Activated naive CD8-positive, alpha-beta T cell (primary cell): ENCODE measurements at regions not wholly inside any gene's neighbourhood (a gene's known extent, or its start where the extent isn't known, plus 50 kb on each side); places are given as distances from the start of the nearest gene placed in this dataset.
"Not testable (repeated sequence)": the region's sequence is repeated elsewhere in the genome, so short reads cannot be mapped to it uniquely, and the experiment has no call there.

ENCODE experiments used
- H3K27ac Mint-ChIP-seq: one replicate; pipeline ENCODE4 v1.8.0; 2021; ENCODE audit warnings: mixed read lengths
- H3K27me3 Mint-ChIP-seq: one replicate; pipeline ENCODE4 v1.8.0; 2021; ENCODE audit warnings: mixed read lengths
- H3K36me3 Mint-ChIP-seq: one replicate; pipeline ENCODE4 v1.8.0; 2021; ENCODE audit warnings: mixed read lengths
- H3K4me1 Mint-ChIP-seq: one replicate; pipeline ENCODE4 v1.8.0; 2021; ENCODE audit warnings: low read depth, mixed read lengths
- H3K4me3 Mint-ChIP-seq: one replicate; pipeline ENCODE4 v1.8.0; 2021; ENCODE audit warnings: mild to moderate bottlenecking, mixed read lengths
- H3K9me3 Mint-ChIP-seq: one replicate; pipeline ENCODE4 v1.8.0; 2021; ENCODE audit warnings: low read depth, mixed read lengths

DNA sequence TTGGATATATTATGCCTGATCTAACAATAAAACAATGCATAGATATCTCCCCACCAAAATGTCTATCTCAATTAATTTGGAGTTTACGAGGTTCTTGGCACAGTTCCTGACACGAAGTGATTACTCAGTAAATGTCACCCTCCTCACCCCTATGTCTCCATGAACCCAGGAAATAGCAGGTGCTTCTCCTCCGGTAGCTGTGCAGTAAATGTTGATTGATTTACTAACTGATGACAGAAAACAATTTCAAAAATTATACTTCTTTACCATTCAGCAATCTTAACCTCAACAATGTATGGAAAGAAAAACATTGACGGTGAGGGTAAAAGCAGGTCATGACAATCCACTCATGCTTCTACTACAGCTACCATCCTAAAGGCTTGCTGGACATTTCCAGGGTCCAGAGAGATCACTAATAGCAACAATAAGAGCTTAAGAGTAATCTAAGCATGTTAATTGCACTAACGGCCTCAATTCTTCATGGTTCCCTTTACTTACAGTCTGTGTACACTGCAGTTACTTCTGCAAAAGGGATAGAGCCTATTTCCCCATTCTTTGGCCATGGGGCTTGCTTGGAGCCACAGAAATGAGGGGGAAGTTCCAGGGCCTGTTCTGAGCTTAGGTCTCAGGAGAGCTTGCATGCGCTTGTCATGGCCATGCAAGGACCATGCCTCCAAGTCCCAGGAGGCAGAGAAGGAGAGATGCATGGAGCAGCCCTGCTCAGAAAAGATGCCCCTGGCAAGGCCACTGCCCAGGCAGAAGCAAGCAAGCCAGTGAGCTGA, 222.6 kb downstream of the ATP6V0E2 start:
- H3K4me3 Mint-ChIP-seq, H3K36me3 Mint-ChIP-seq, H3K27me3 Mint-ChIP-seq, H3K4me1 Mint-ChIP-seq, H3K27ac Mint-ChIP-seq, H3K9me3 Mint-ChIP-seq: not testable (repeated sequence)

DNA sequence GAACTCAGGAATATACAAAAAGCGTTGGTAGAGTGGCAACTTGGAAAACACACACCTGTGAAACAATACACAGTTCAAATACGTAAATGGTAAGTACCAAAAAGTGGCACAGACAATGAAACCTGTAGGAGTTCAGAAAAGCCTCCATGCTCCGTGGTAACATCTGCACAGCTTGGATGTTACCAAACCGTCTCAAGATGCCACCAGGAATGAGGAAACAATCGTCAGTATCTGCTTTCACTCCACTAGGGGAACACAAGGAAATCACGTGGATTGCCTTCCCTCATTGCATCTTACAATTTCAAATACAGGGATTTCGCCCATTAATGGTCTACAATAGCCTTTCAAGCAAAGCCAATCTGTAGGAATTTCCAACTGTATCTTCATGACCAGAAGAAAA, 224.6 kb upstream of the LRRC61 start:
- H3K4me1 Mint-ChIP-seq, H3K9me3 Mint-ChIP-seq, H3K36me3 Mint-ChIP-seq, H3K27me3 Mint-ChIP-seq, H3K27ac Mint-ChIP-seq, H3K4me3 Mint-ChIP-seq: not testable (repeated sequence)

GRCh38 chr7:150101282-150101681, 221.9 kb upstream of the LRRC61 start:
- not testable (repeated sequence) for H3K9me3 Mint-ChIP-seq, H3K36me3 Mint-ChIP-seq, H3K4me3 Mint-ChIP-seq, H3K27ac Mint-ChIP-seq, H3K27me3 Mint-ChIP-seq, H3K4me1 Mint-ChIP-seq

GRCh38 chr7:150107283-150107682, 215.9 kb upstream of the LRRC61 start:
- not testable (repeated sequence) for H3K9me3 Mint-ChIP-seq, H3K27me3 Mint-ChIP-seq, H3K4me3 Mint-ChIP-seq

DNA sequence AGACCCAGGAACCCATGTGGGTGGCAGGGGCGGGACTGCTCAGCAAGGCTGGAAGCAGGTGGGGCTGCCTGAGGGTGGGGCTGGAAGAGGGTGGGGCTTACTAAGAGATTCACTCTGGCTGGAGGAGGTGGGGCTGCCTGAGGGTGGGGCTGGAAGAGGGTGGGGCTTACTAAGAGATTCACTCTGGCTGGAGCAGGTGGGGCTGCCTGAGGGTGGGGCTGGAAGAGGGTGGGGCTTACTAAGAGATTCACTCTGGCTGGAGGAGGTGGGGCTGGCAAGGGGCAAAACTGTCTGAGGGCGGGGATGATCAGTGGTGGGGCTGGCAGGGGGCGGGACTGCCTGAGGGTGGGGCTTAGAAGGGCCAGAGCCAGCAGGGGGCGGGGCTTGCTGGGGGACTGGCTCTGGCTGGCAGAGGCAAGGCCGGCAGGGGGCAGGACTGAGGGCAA, 212.8 kb upstream of the LRRC61 start:
- not testable (repeated sequence) for H3K27me3 Mint-ChIP-seq

More at GRCh38 chr7:150107283-150107682, 215.9 kb upstream of the LRRC61 start:
- not testable (repeated sequence) for H3K27ac Mint-ChIP-seq, H3K4me1 Mint-ChIP-seq, H3K36me3 Mint-ChIP-seq

DNA sequence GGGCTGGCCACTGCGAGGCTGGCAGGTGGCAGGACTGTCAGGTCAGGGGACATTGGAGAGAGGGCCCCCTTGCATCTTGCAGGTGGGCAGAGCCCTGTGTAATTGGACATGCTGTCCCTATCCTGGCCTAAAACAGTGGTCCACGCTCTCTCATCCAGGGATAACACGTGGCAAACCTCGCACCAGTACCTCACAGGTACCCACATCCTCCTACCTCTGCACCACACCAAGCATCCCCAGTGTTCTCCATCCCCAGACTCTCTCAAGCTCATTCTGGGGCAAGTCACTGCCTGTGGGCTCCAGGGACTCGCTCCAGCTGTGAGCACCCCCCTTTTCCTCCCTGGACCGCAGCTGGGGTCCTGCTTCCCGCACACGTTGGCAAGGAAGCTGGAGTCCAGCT, 212.3 kb upstream of the LRRC61 start:
- not testable (repeated sequence) for H3K36me3 Mint-ChIP-seq, H3K27me3 Mint-ChIP-seq, H3K4me1 Mint-ChIP-seq, H3K4me3 Mint-ChIP-seq, H3K9me3 Mint-ChIP-seq, H3K27ac Mint-ChIP-seq

More for the DNA sequence above, 212.8 kb upstream of the LRRC61 start:
- H3K9me3 Mint-ChIP-seq, H3K27ac Mint-ChIP-seq, H3K4me3 Mint-ChIP-seq, H3K36me3 Mint-ChIP-seq, H3K4me1 Mint-ChIP-seq: not testable (repeated sequence)

DNA sequence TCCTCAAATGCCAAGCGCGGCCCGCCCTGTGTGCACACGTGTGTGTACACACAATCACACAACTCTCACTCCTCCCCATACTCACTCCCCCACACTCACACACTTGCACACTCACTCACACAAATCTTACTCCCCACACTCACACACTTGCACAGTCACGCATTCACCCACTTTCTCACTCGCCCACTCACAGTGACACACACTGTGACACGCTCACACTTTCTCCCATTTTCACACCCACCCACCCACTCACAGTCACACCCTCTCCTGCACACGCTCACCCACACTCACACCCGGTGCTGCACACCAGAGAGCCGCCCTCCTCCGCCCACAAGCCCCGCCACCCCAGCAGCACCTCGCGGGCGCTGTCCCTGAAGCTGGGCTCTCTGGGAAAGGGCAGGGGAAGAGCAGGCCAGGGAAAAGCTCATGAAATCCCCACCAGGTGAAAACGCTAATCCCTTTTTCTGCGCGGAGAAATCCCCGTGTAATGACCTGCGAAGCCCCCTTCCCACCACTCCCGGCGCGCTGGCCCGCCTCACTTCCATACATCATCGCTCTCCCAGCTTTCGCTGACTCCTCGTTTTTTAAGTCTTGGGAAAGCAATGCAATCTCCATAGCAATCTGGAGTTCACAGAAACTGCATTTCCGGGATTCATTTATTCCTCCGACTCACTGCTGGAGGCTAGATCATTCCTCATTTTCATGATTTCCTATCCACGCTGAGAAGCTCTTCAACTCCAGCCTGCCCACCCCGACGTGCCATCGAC, 211.6 kb upstream of the LRRC61 start:
- H3K27ac Mint-ChIP-seq, H3K9me3 Mint-ChIP-seq, H3K36me3 Mint-ChIP-seq, H3K4me3 Mint-ChIP-seq, H3K4me1 Mint-ChIP-seq, H3K27me3 Mint-ChIP-seq: not testable (repeated sequence)

- not testable (repeated sequence) for H3K27me3 Mint-ChIP-seq, H3K36me3 Mint-ChIP-seq, H3K4me1 Mint-ChIP-seq, H3K27ac Mint-ChIP-seq, H3K4me3 Mint-ChIP-seq, H3K9me3 Mint-ChIP-seq
Observed at GRCh38 chr7:150113301-150113700, 209.9 kb upstream of the LRRC61 start.

DNA sequence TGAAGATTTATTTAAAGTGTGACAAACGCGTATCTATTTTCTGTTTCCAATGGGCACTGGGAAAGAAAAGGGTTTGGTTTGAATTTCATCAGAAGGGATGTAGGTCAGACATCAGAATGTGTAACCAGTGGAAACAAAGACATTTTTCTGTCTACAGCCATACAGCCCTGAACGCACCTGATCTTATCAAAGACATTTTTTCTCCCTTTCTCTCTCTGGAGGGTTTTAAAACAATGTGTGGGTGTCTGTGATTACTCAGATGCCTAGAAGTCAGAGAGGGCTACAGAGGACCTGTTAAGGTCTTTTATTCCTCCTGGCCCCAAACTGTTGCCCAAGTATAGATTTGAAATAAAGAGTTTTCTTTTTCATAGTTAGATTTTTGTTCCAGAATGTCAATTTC, 208.6 kb upstream of the LRRC61 start:
- H3K9me3 Mint-ChIP-seq, H3K4me1 Mint-ChIP-seq, H3K27ac Mint-ChIP-seq, H3K27me3 Mint-ChIP-seq, H3K4me3 Mint-ChIP-seq, H3K36me3 Mint-ChIP-seq: not testable (repeated sequence)

DNA sequence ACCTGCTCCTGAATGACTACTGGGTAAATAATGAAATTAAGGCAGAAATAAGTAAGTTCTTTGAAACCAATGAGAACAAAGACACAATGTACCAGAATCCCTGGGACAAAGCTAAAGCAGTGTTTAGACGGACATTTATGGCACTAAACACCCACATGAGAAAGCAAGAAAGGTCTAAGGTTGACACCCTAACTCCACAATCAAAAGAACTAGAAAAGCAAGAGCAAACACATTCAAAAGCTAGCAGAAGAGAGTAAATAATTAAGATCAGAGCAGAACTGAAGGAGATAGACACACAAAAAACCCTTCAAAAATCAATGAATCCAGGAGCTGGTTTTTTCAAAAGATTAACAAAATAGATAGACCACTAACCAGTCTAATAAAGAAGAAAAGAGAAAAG, 203.2 kb upstream of the LRRC61 start:
- not testable (repeated sequence) for H3K27me3 Mint-ChIP-seq, H3K9me3 Mint-ChIP-seq, H3K27ac Mint-ChIP-seq, H3K4me1 Mint-ChIP-seq, H3K4me3 Mint-ChIP-seq
- H3K36me3 Mint-ChIP-seq = peaks cover 14% of the 10 kb centered on the region

GRCh38 chr7:150125831-150126230, 197.3 kb upstream of the LRRC61 start:
- not testable (repeated sequence) for H3K27me3 Mint-ChIP-seq, H3K27ac Mint-ChIP-seq, H3K4me3 Mint-ChIP-seq, H3K4me1 Mint-ChIP-seq, H3K36me3 Mint-ChIP-seq, H3K9me3 Mint-ChIP-seq

DNA sequence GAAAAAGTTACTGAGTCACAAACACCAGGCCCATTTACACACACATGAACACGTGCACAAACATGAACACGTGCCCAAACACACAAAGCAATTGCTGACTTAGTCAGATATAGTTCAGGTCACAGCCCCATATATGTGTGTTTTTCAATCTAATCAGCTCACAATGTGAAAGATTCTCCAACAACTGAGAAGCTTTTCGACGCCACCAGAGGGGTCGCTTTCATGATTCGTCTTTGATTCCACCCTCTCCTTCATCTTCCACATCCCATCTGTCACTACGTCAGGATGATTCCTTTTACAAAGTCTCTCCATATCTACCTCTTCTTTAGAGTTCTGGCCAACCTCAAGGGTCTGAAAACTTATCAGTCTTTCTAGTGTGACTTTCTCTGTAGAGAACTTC, 188.7 kb upstream of the LRRC61 start:
- H3K4me1 Mint-ChIP-seq, H3K27me3 Mint-ChIP-seq, H3K27ac Mint-ChIP-seq: not testable (repeated sequence)

GRCh38 chr7:150135620-150136190, 187.4 kb upstream of the LRRC61 start:
- not testable (repeated sequence) for H3K27ac Mint-ChIP-seq, H3K36me3 Mint-ChIP-seq, H3K4me3 Mint-ChIP-seq, H3K4me1 Mint-ChIP-seq, H3K27me3 Mint-ChIP-seq, H3K9me3 Mint-ChIP-seq

More for the DNA sequence above, 188.7 kb upstream of the LRRC61 start:
- not testable (repeated sequence) for H3K36me3 Mint-ChIP-seq, H3K4me3 Mint-ChIP-seq, H3K9me3 Mint-ChIP-seq

- H3K27ac Mint-ChIP-seq, H3K4me1 Mint-ChIP-seq, H3K27me3 Mint-ChIP-seq, H3K4me3 Mint-ChIP-seq, H3K36me3 Mint-ChIP-seq, H3K9me3 Mint-ChIP-seq: not testable (repeated sequence)
Observed at GRCh38 chr7:150139840-150140239, 183.3 kb upstream of the LRRC61 start.

GRCh38 chr7:150141525-150142345, 181.4 kb upstream of the LRRC61 start:
- not testable (repeated sequence) for H3K9me3 Mint-ChIP-seq, H3K4me3 Mint-ChIP-seq, H3K36me3 Mint-ChIP-seq, H3K4me1 Mint-ChIP-seq, H3K27me3 Mint-ChIP-seq, H3K27ac Mint-ChIP-seq
